ENCODE measurements at regions not wholly inside any gene's neighbourhood (a gene's known extent, or its start where the extent isn't known, plus 50 kb on each side); places are given as distances from the start of the nearest gene placed in this dataset. TPM values are rescaled to one million over a fixed set of nuclear protein-coding genes. Genes with fewer than 3 reads are reported as not detected.

GRCh38 chr14:71863049-71863448 lies 69.2 kb upstream of the RGS6 start:
- Histone ChIP-seq H3K4me3 (no peak overlapping the region), H3K4me1 (no peaks in the 10 kb centered on the region), H3K9me3 (no peaks in the 10 kb centered on the region), H3K27me3 (no peaks in the 10 kb centered on the region), H3K27ac (no peak overlapping the region), H3K36me3 (replicated peaks in 1 of 2; ENCODE audit: insufficient read depth in 1 of 2, low read depth in 2 of 2) (no peaks in the 10 kb centered on the region)
- WGBS, 2 donors = 76 to 80% methylated on average over 3 of the region's 3 CpGs
- intact Hi-C loops (cut with DNase I) = no loop called here
- DNase-seq = no peak
- TF ChIP-seq CTCF (IDR thresholded peaks at IDR 0.05) (no peak), POLR2A (IDR thresholded peaks at IDR 0.05) (no peak)
- no peak for ATAC-seq

GRCh38 chr14:71863766-71864165 lies 68.5 kb upstream of the RGS6 start:
- ATAC-seq = no peak
- H3K9me3 ChIP-seq = no peaks in the 10 kb centered on the region
- H3K36me3 ChIP-seq (replicated peaks in 1 of 2; ENCODE audit: insufficient read depth in 1 of 2, low read depth in 2 of 2) = no peaks in the 10 kb centered on the region
- no peaks in the 10 kb centered on the region for H3K4me1 ChIP-seq
- H3K27me3 ChIP-seq = no peaks in the 10 kb centered on the region
- WGBS, 2 donors = 56 to 65% methylated on average over 3 of the region's 3 CpGs
- no peak for DNase-seq
- TF ChIP-seq POLR2A (IDR thresholded peaks at IDR 0.05) (no peak), CTCF (IDR thresholded peaks at IDR 0.05) (no peak)
- intact Hi-C loops (cut with DNase I) = no loop called here
- no peak overlapping the region for H3K27ac ChIP-seq
- no peak overlapping the region for H3K4me3 ChIP-seq

Small RNAs in the stretch of these regions (small RNA-seq; reads per million reads assigned to genes)
- gene RN7SL683P = not detected
- gene SNORD56B = not detected

All from body of pancreas (tissue), 4 donors.